ENCODE measurements at regions not wholly inside any gene's neighbourhood (a gene's known extent, or its start where the extent isn't known, plus 50 kb on each side); places are given as distances from the start of the nearest gene placed in this dataset.
A peak's percentile ranks its signal among the peaks of the same experiment; 100 is the strongest.

- Mint-ChIP-seq H3K4me1 (ENCODE audit: low read depth) (peaks cover 2% of the 10 kb centered on the region), H3K36me3 (ENCODE audit: insufficient read depth) (no peaks in the 10 kb centered on the region), H3K27ac (no peak overlapping the region)
Measured at GRCh38 chr3:111336511-111336910, 205.5 kb upstream of the CD96 start.

GRCh38 chr3:111338059-111338698, 203.8 kb upstream of the CD96 start:
- H3K9me3 Mint-ChIP-seq (ENCODE audit: low read depth) = peaks cover 10% of the 10 kb centered on the region

More at GRCh38 chr3:111336511-111336910, 205.5 kb upstream of the CD96 start:
- DNase-seq (ENCODE audit: low spot score, unreplicated experiment) = no peak
- Mint-ChIP-seq H3K27me3 (no peaks in the 10 kb centered on the region), H3K9me3 (ENCODE audit: low read depth) (peaks cover 5% of the 10 kb centered on the region), H3K4me3 (ENCODE audit: low read depth) (no peak overlapping the region)
- TF ChIP-seq CTCF (IDR thresholded peaks at IDR 0.05; ENCODE audit: unreplicated experiment) = no peak

GRCh38 chr3:111339017-111339416, 203.0 kb upstream of the CD96 start:
- no peaks in the 10 kb centered on the region for H3K27me3 Mint-ChIP-seq
- DNase-seq (ENCODE audit: low spot score, unreplicated experiment) = no peak
- no peak for TF ChIP-seq CTCF (IDR thresholded peaks at IDR 0.05; ENCODE audit: unreplicated experiment)
- no peak overlapping the region for H3K4me3 Mint-ChIP-seq (ENCODE audit: low read depth)
- no peak overlapping the region for H3K27ac Mint-ChIP-seq
- peaks cover 10% of the 10 kb centered on the region for H3K9me3 Mint-ChIP-seq (ENCODE audit: low read depth)
- no peaks in the 10 kb centered on the region for H3K36me3 Mint-ChIP-seq (ENCODE audit: insufficient read depth)
- peaks cover 2% of the 10 kb centered on the region for H3K4me1 Mint-ChIP-seq (ENCODE audit: low read depth)

More at GRCh38 chr3:111338059-111338698, 203.8 kb upstream of the CD96 start:
- Mint-ChIP-seq H3K27me3 (no peaks in the 10 kb centered on the region), H3K36me3 (ENCODE audit: insufficient read depth) (no peaks in the 10 kb centered on the region), H3K4me3 (ENCODE audit: low read depth) (no peak overlapping the region), H3K4me1 (ENCODE audit: low read depth) (peaks cover 2% of the 10 kb centered on the region), H3K27ac (no peak overlapping the region)
- peak; percentile 24 for DNase-seq (ENCODE audit: low spot score, unreplicated experiment)
- TF ChIP-seq CTCF (IDR thresholded peaks at IDR 0.05; ENCODE audit: unreplicated experiment) = peak; percentile 69

- Mint-ChIP-seq H3K36me3 (ENCODE audit: insufficient read depth) (no peaks in the 10 kb centered on the region), H3K27me3 (no peaks in the 10 kb centered on the region), H3K4me1 (ENCODE audit: low read depth) (no peaks in the 10 kb centered on the region), H3K27ac (no peak overlapping the region), H3K4me3 (ENCODE audit: low read depth) (no peak overlapping the region), H3K9me3 (ENCODE audit: low read depth) (peaks cover 21% of the 10 kb centered on the region)
- DNase-seq (ENCODE audit: low spot score, unreplicated experiment) = no peak
- no peak for TF ChIP-seq CTCF (IDR thresholded peaks at IDR 0.05; ENCODE audit: unreplicated experiment)
Measured at GRCh38 chr3:111351334-111351733, 190.7 kb upstream of the CD96 start.

- TF ChIP-seq CTCF (IDR thresholded peaks at IDR 0.05; ENCODE audit: unreplicated experiment) = no peak
- H3K4me3 Mint-ChIP-seq (ENCODE audit: low read depth) = no peak overlapping the region
- H3K27me3 Mint-ChIP-seq = no peaks in the 10 kb centered on the region
- H3K9me3 Mint-ChIP-seq (ENCODE audit: low read depth) = peaks cover 20% of the 10 kb centered on the region
- no peaks in the 10 kb centered on the region for H3K36me3 Mint-ChIP-seq (ENCODE audit: insufficient read depth)
- H3K4me1 Mint-ChIP-seq (ENCODE audit: low read depth) = no peaks in the 10 kb centered on the region
- no peak overlapping the region for H3K27ac Mint-ChIP-seq
- DNase-seq (ENCODE audit: low spot score, unreplicated experiment) = no peak
Measured at GRCh38 chr3:111352585-111352984, 189.4 kb upstream of the CD96 start.
